Breast epithelium (tissue), 4 donors: ENCODE measurements at regions not wholly inside any gene's neighbourhood (a gene's known extent, or its start where the extent isn't known, plus 50 kb on each side); places are given as distances from the start of the nearest gene placed in this dataset.

Source experiments
- DNase-seq, 2 donors: peaks; one replicate each; pipeline ENCODE4 v3.0.0-alpha.2; 2019; ENCODE audit warnings: low spot score in 2 of 2
- H3K27ac ChIP-seq, 2 donors: fragments of 200-600 bp; sonication (generic) in 1 of 2; one replicate each; pipeline ENCODE4 v1.5.1; 2016 to 2019; ENCODE audit warnings: mild to moderate bottlenecking in 1 of 2
- H3K27me3 ChIP-seq, 2 donors: fragments of 200-600 bp; sonication (generic) in 1 of 2; one replicate each; pipeline versions ENCODE4 v1.5.1 to v1.6.0; 2017 to 2019; ENCODE audit warnings: control low read depth in 1 of 2, mild to moderate bottlenecking in 1 of 2
- H3K36me3 ChIP-seq: fragments of 200-600 bp; one replicate; pipeline ENCODE4 v1.5.1; 2019
- H3K4me1 ChIP-seq, 2 donors: fragments of 200-600 bp; sonication (generic); one replicate each; pipeline ENCODE4 v1.5.1; 2016 to 2019; ENCODE audit warnings: control low read depth in 1 of 2
- H3K4me3 ChIP-seq, 3 donors: fragments of 200-600 bp; sonication (generic); 1 replicate in 2 of 3; 2 replicates in 1 of 3; pipeline ENCODE4 v1.5.1; 2016 to 2019; ENCODE audit warnings: mild to moderate bottlenecking in 3 of 3, moderate library complexity in 2 of 3
- H3K9me3 ChIP-seq, 2 donors: fragments of 200-600 bp; sonication (generic) in 1 of 2; one replicate each; pipeline ENCODE4 v1.5.1; 2016 to 2019; ENCODE audit warnings: control low read depth in 1 of 2
- POLR2A ChIP-seq: fragments of 450-650 bp; IDR thresholded peaks from one replicate; pipeline ENCODE4 v1.6.1; 2016; ENCODE audit warnings: antibody characterized with exemption, mild to moderate bottlenecking, moderate library complexity
- POLR2AphosphoS5 ChIP-seq, 3 donors: sonication (generic); formaldehyde crosslinking; IDR thresholded peaks; one replicate each; pipeline ENCODE4 v1.6.1; 2017; ENCODE audit warnings: antibody characterized with exemption in 3 of 3
- intact Hi-C: fragments of 100-400 bp; cut with DNase I; formaldehyde crosslinking; loops from one replicate; pipeline ENCODE4 v1.15.1; 2023; ENCODE audit warnings: low total_unique reads
- TF ChIP-seq, protein P1 (sequence below), 3 donors: fragments of 450-650 bp; IDR thresholded peaks; one replicate each; pipeline ENCODE4 v1.5.1; 2016 to 2017; ENCODE audit warnings: antibody characterized with exemption in 3 of 3, mild to moderate bottlenecking in 3 of 3, moderate library complexity in 3 of 3

DNA sequence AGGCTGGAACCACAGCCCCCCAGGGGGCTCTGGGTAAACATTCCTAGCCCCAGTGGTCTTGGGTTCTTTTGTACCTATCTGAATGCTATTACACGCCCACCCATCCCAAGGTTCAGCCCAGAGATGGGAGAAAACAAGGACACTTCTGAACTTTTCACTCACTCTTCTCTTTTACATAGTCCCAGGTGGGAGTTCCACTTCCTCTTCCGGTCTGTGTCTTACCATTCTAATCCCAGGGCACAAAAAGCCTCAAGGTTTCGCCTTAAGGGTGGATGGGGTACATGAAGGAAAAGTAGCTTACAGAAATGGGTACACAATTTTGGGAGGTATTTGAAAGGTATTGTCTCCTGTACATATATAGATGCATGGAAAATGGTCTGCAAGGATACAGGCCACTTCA is 79.0 kb downstream of the TMEM30B start:
- intact Hi-C loops, result no loop called here
- DNase-seq, result no peak
- Histone ChIP-seq H3K27me3 (no peaks in the 10 kb centered on the region), H3K9me3 (no peaks in the 10 kb centered on the region), H3K36me3 (no peaks in the 10 kb centered on the region), H3K27ac (no peak overlapping the region), H3K4me1 (no peaks in the 10 kb centered on the region), H3K4me3 (no peak overlapping the region)
- TF ChIP-seq, protein P1, sequence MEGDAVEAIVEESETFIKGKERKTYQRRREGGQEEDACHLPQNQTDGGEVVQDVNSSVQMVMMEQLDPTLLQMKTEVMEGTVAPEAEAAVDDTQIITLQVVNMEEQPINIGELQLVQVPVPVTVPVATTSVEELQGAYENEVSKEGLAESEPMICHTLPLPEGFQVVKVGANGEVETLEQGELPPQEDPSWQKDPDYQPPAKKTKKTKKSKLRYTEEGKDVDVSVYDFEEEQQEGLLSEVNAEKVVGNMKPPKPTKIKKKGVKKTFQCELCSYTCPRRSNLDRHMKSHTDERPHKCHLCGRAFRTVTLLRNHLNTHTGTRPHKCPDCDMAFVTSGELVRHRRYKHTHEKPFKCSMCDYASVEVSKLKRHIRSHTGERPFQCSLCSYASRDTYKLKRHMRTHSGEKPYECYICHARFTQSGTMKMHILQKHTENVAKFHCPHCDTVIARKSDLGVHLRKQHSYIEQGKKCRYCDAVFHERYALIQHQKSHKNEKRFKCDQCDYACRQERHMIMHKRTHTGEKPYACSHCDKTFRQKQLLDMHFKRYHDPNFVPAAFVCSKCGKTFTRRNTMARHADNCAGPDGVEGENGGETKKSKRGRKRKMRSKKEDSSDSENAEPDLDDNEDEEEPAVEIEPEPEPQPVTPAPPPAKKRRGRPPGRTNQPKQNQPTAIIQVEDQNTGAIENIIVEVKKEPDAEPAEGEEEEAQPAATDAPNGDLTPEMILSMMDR (IDR thresholded peaks at IDR 0.05), result no peak
- TF ChIP-seq POLR2AphosphoS5 (IDR thresholded peaks at IDR 0.05) (no peak), POLR2A (no peak)

DNA sequence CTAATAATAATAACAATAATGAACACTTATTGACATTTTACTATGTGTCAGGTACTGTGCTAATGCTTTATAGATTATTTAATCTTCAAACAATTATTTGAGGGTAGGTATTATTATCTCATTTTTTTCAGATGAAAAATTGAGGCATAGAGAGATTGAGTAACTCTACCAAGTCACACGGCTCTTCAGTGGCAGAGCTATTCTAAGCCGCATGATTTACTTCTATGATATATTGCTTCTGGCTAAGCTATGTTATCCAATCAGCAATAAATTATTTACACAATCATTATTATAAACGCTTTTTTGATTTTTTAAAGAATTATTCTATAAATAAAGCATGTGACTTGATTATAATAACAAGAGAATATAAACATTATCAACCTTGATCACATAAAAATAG is 80.0 kb downstream of the TMEM30B start:
- DNase-seq, result no peak
- no peaks in the 10 kb centered on the region for H3K4me1 ChIP-seq
- H3K27me3 ChIP-seq, result no peaks in the 10 kb centered on the region
- H3K27ac ChIP-seq, result no peak overlapping the region
- no peaks in the 10 kb centered on the region for H3K9me3 ChIP-seq
- no peaks in the 10 kb centered on the region for H3K36me3 ChIP-seq
- intact Hi-C loops, result no loop called here
- TF ChIP-seq POLR2AphosphoS5 (IDR thresholded peaks at IDR 0.05) (no peak), POLR2A (no peak)
- TF ChIP-seq, protein P1 (IDR thresholded peaks at IDR 0.05), result no peak
- H3K4me3 ChIP-seq, result no peak overlapping the region

DNA sequence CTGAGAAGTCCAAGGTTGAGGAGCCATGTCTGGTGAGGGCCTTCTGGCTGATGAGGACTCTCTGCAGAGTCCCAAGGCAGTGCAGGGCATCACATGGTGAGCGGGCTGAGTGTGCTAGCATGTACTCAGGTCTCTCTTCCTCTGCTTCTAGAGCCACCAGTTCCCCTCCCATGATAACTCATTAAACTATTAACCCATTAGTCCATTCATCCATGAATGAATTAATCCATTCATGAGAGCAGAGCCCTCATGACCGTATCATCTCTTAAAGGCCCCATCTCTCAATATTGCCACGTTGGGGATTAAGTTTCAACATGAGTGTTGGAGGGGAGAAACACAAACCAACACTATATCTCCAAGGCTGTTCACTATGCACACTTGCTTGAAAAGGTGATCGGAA is 83.7 kb downstream of the TMEM30B start:
- H3K4me1 ChIP-seq, result no peaks in the 10 kb centered on the region
- H3K27me3 ChIP-seq, result no peaks in the 10 kb centered on the region
- no peak overlapping the region for H3K27ac ChIP-seq
- H3K36me3 ChIP-seq, result no peaks in the 10 kb centered on the region
- H3K9me3 ChIP-seq, result no peaks in the 10 kb centered on the region
- H3K4me3 ChIP-seq, result no peak overlapping the region
- intact Hi-C loops, result no loop called here
- TF ChIP-seq POLR2A (no peak), POLR2AphosphoS5 (IDR thresholded peaks at IDR 0.05) (no peak)
- TF ChIP-seq, protein P1 (IDR thresholded peaks at IDR 0.05), result no peak
- no peak for DNase-seq

DNA sequence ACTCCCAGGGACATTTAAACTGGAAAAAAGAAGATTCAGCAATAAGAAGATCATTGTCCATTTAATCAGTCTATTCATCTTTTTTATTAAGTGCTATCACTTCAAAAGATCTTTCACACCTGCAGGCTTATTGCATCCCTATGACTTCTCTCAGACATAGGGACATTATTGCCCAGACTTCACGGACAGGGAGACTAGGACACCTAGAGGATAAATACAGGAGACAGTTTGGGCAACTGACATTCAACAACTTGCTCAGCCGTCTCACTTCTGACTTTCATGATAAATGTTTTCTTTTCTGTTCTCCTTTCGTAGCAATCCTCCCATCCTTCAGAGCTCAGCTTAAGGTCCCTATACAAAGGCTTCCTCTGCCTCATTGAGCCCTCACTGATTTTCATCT is 84.3 kb downstream of the TMEM30B start:
- H3K27ac ChIP-seq, result no peak overlapping the region
- intact Hi-C loops, result no loop called here
- DNase-seq, result no peak
- H3K4me3 ChIP-seq, result no peak overlapping the region
- no peaks in the 10 kb centered on the region for H3K27me3 ChIP-seq
- H3K9me3 ChIP-seq, result no peaks in the 10 kb centered on the region
- H3K36me3 ChIP-seq, result no peaks in the 10 kb centered on the region
- TF ChIP-seq POLR2AphosphoS5 (IDR thresholded peaks at IDR 0.05) (no peak), POLR2A (no peak)
- TF ChIP-seq, protein P1 (IDR thresholded peaks at IDR 0.05), result no peak
- no peaks in the 10 kb centered on the region for H3K4me1 ChIP-seq

DNA sequence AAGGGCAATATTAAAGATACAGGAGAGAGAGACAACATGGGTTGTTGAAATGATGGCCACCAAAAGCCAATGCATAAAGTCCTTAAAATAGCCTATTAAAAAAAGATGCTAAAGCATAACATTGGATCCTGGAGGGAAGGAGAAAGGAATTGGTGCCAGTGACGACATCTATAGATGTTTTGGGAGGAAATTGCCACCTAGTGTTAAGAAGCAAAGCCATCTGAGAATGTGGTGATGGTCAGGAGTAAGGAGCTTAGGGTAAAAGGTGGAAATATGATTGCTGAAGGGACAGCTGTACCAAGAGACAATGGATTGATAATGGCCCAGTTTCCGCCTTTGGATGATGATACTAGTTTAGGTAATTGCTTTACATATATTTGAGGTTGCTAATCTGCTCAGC is 85.1 kb downstream of the TMEM30B start:
- H3K27ac ChIP-seq, result no peak overlapping the region
- H3K4me1 ChIP-seq, result no peaks in the 10 kb centered on the region
- TF ChIP-seq POLR2A (no peak), POLR2AphosphoS5 (IDR thresholded peaks at IDR 0.05) (no peak)
- TF ChIP-seq, protein P1 (IDR thresholded peaks at IDR 0.05), result no peak
- H3K36me3 ChIP-seq, result no peaks in the 10 kb centered on the region
- DNase-seq, result no peak
- no peaks in the 10 kb centered on the region for H3K27me3 ChIP-seq
- intact Hi-C loops, result no loop called here
- no peak overlapping the region for H3K4me3 ChIP-seq
- no peaks in the 10 kb centered on the region for H3K9me3 ChIP-seq
